Left lobe of liver (tissue), 2 donors: ENCODE measurements at regions not wholly inside any gene's neighbourhood (a gene's known extent, or its start where the extent isn't known, plus 50 kb on each side); places are given as distances from the start of the nearest gene placed in this dataset.
A peak's percentile ranks its signal among the peaks of the same experiment; 100 is the strongest.

Source experiments
- ATAC-seq: fragments of 200-7000 bp; cut with Tn5 transposase; one replicate; pipeline ENCODE4 v1.9.1; 2020; ENCODE audit warnings: mild to moderate bottlenecking, moderate library complexity
- DNase-seq: peaks from one replicate; pipeline ENCODE4 v3.0.0-alpha.2; 2020; ENCODE audit warnings: low spot score
- donor health status: DM: no; HTN: no; CAD: no; lungs with moderate emphysema.
- donor health status: DM: no; HTN: yes; CAD: no.

DNA sequence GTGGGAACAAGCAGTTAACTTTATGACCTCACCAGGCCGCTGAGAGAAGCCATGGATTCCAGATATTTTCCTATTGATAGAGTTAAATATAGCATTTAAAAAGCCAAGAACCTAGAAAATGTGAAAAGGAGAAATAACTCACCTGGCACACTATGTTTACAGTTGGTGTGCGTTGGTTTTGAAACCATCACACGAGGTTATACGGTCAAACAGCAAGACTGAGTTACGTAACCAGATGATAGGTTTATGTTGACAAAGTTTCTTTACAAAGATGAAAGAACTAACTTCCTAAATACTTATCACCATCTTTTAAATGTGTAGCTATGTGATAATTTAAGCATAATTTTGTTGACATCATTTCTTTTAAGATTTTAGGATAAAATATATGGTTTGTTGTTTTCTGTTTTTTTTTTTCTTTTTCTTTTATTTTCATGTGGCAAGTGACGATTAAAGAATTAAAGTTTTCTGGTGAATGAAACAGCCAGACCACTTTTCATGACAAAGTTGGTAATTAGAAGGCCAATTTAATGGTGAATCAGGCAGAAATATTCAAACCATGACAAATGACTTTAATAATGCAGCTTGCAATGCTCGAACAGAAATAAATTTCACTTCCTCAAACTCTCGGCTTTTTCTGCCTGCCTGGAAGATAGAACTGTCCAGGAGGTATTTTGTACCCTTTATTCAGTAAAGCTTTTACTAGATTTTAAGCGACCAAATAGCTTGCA, 339.1 kb upstream of the OBI1 start:
- no peak for ATAC-seq

DNA sequence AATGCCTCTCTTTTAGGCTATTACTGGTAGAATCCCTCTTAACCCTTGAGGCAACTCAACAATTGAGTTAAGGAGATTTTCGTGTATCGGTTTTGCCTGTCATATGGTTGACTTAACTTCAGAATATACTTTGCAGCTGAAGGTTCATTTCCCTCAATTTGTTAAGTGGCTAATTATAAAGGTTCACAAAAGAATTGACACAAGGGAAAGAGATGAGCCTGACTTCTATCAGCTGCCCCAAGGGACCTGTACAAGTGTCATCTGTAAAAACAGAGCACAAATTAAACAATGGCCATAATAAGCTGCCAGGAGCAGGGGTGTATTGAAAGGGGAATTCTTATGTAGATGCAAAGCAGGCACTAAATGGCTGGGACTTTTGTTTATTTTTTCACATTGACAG, 334.8 kb upstream of the OBI1 start:
- ATAC-seq (no peak), DNase-seq (no peak)

More for the DNA sequence above, 339.1 kb upstream of the OBI1 start:
- DNase-seq: no peak

DNA sequence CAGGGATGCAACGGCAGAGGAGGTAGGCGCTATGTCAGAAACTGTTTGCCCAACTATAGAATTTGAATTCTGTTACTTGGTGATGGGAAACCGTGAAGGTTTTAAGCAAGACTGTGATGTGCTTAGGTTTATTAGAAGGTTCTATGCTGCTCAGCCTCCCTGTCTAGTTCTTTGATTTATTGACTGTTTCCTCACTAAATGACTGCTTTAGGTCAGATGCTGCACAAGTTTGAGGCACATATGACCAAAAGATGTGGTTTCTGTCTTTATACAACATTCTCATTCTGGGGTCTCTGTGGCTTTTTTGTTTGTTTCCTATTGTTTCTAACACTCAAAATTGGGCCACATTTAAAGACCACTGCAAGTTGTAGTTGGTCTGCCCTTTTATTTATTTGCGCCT, 323.0 kb upstream of the OBI1 start:
- DNase-seq: no peak
- ATAC-seq: no peak

- DNase-seq (no peak), ATAC-seq (no peak)
Measured at GRCh38 chr13:78979349-78979748, 320.4 kb upstream of the OBI1 start.

DNA sequence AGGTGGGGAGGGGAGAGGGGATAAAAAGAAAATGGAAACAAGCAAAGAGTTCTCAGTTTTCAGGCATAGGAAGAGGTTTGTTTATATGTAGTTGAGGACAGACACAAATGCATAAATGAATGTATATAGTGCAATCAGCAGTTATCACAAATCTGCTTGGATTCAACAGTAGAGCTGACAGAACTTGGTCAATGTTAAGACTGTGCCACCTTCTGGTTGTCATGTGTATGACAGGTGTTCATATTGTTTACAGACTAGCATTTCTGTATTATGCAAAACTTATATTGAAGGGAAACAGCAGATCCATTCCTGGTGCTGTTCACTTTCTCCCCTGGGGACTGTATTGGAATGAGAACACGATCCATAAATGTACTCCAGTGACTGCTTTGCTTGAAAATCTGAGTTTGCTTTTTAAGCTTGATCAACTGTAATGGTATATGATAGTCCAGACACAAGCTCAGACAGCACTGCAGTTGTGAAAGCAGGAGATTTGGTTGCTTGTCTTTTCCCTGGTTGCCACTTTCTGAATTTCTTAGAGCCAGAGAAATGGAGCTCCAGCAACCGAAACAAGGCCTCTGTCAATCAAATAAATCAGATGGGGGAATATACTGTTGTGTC, 319.5 kb upstream of the OBI1 start:
- ATAC-seq (peak; percentile 98), DNase-seq (no peak)

GRCh38 chr13:78977311-78977710, 318.4 kb upstream of the OBI1 start:
- ATAC-seq (no peak), DNase-seq (no peak)

GRCh38 chr13:78976696-78977095, 317.7 kb upstream of the OBI1 start:
- no peak for DNase-seq
- ATAC-seq: no peak

DNA sequence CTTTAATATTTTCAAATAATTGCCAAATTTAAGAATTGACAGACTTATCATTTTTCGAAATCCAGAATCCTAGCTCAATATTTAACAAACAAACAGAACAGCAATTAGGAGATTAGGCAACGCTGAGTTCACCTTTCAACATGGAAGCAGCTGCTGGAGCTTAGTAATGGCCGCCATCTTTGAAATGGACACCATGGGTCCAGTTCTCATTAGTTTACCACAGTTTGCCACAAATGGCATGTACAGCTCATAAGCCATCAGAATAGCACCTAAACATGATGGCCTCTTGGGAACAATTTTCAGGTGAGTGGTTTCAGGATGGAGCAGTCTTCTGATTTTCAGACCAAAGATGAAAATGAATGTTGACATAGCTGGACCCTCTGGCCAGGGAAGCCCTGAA, 313.6 kb upstream of the OBI1 start:
- no peak for ATAC-seq
- DNase-seq: no peak

DNA sequence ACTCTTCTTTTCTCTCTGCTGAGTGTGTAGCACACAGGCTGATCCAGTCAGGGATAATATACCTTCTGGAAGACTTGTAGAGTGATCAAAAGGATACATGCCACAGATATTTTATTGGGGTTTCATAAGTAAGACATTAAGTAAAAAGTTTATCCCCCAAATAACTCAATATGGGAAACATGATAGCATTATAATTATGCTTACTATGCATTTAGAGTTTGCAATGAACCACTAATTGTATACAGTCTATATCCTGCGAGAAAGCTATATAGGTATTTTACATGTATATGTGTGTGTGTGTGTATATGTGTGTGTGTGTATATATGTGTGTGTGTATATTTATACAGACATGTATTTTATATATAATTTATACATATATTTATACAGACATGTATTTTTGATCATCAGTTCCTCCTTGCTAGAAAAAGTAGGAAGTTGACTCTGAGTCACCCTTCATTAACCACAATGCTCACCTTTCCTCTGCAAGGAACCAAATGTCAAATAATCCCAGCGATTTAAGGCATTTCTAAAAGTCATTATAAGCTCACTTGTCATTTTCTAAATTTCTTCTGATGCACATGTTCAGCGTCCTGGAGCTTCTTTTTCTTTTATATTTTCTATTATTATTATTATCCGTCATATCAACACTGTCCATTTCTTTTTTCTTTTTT, 312.5 kb upstream of the OBI1 start:
- no peak for DNase-seq

GRCh38 chr13:78960881-78961280, 301.9 kb upstream of the OBI1 start:
- ATAC-seq (no peak), DNase-seq (no peak)

More for the DNA sequence above, 312.5 kb upstream of the OBI1 start:
- ATAC-seq: no peak

- DNase-seq: no peak
- no peak for ATAC-seq
Measured at GRCh38 chr13:78958006-78958405, 299.1 kb upstream of the OBI1 start.

GRCh38 chr13:78940455-78941130, 281.6 kb upstream of the OBI1 start:
- ATAC-seq: no peak
- no peak for DNase-seq

- DNase-seq (no peak), ATAC-seq (no peak)
Measured at GRCh38 chr13:78934336-78934735, 275.4 kb upstream of the OBI1 start.

DNA sequence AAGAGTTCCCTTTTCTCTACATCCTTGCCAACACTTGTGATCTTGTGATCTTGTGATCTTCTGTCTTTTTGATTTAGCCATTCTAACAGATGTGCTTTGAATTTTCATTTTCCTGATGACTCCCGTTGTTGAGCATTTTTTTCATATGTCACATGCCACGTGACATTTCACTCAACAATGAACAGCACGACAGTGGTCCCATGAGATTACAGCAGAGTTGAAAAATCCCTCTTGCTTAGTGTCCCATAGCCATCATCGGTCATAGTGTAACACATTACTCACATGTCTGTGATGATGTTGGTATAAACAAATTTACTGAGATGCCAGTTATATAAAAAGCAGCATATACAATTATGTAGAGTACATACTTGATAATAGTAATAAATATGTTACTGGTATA, 256.1 kb upstream of the OBI1 start:
- no peak for DNase-seq
- ATAC-seq: no peak

GRCh38 chr13:78913656-78914055, 254.7 kb upstream of the OBI1 start:
- ATAC-seq (peak; percentile 60), DNase-seq (no peak)

DNA sequence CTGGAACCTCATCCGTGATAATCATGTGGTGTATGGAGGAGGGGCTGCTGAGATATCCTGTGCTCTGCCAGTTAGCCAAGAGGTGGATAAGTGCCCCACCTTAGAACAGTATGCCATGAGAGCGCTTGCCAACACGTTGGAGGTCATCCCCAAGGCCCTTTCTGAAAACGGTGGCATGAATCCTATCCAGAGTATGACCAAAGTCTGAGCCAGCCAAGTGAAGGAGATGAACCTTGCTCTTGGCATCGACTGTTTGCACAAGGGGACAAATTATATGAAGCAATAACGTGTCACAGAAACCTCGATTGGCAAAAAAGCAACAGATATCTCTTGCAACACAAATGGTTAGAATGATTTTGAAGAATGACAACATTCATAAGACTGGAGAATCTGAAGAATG, 251.2 kb upstream of the OBI1 start:
- ATAC-seq: peak; percentile 93
- peak; percentile 89 for DNase-seq

DNA sequence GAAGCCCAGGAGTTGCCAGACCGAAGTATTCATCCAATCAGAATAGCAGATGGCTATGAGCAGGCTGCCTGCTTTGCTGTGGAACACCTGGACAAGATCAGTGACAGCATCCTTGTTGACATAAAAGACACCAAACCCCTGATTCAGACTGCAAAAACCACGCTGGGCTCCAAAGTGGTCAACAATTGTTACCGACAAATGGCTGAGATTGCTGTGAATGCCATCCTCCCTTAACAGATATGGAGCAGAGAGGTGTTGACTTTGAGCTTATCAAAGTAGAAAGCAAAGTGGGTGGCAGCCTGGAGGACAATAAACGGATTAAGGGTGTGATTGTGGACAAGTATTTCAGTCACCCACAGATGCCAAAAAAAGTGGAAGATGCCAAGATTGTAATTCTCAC, 250.3 kb upstream of the OBI1 start:
- no peak for ATAC-seq
- DNase-seq: no peak

DNA sequence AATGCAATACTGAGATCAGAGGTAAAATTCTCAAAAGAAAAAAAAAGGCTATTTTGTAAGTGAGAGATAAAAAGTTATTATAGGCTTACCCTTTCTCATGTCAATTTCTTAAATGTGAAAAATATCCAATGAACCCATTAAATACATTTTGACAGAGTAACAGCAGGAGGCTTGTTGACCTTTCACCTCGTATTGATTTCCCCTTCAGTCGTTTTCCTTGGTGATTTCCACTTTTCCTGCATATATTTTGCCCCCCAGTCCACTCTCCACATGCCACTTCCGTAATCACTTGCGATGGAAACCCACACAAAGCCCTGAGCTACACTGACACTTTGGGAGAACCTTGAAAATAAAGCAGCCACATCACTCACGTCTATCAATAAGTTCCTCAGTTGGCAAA, 248.1 kb upstream of the OBI1 start:
- ATAC-seq: no peak
- no peak for DNase-seq

DNA sequence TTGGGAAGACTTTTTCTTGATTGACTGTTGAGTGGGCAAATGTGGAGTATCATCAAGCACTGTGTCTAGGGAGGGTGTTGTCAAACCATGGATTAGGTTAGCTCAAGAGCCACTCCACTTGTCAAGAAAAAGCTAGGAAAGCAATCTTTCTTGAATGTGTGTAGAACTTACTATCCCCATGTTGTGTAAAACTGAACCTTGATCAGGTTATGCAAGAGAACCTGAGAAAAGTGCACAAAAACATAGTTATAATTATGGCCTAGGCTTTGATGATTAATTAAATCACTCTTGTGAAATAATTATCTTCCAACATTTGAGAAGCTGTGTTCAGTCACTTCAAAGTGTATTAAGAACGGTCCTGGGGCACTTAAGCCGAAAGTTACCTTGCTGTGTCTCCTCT, 238.2 kb upstream of the OBI1 start:
- DNase-seq (no peak), ATAC-seq (peak; percentile 75)

DNA sequence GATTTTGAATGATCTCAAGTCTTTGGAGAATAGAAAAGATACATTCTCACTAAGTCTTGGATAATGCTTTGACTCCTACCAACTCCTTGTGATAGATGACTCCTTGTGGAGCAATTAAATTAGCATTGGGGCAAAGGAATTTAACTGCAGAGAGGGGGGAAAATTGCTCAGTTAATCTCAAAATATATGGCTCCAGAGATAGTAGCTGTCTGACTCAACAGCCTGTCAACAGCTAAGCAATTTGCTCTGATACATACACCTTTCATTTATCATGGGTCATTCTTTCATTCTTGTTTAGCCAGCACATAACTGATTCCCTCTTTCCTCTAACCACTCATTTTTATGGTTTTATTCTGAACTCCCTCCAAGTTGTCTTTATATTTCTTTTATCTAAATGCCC, 225.6 kb upstream of the OBI1 start:
- ATAC-seq (no peak), DNase-seq (no peak)

- no peak for DNase-seq
- ATAC-seq: no peak
Measured at GRCh38 chr13:78881751-78882150, 222.8 kb upstream of the OBI1 start.

- no peak for DNase-seq
- ATAC-seq: no peak
Measured at GRCh38 chr13:78881054-78881453, 222.1 kb upstream of the OBI1 start.
